GM21526 (cell line): ENCODE measurements at regions not wholly inside any gene's neighbourhood (a gene's known extent, or its start where the extent isn't known, plus 50 kb on each side); places are given as distances from the start of the nearest gene placed in this dataset.
A peak's percentile ranks its signal among the peaks of the same experiment; 100 is the strongest.

Source experiments
- ATAC-seq: cut with Tn5 transposase; IDR thresholded peaks from one replicate; pipeline ENCODE4 v1.9.1; 2021; ENCODE audit warnings: moderate library complexity; ENCODE audit not compliant: unreplicated experiment, low FRiP score

- ATAC-seq, result no peak
These were observed 318.6 kb downstream of the ZSWIM6 start for GRCh38 chr5:61650661-61651060.

GRCh38 chr5:61651195-61651594 lies 319.1 kb downstream of the ZSWIM6 start:
- no peak for ATAC-seq

GRCh38 chr5:61652916-61653315 lies 320.9 kb downstream of the ZSWIM6 start:
- no peak for ATAC-seq

GRCh38 chr5:61653807-61654580 lies 321.9 kb downstream of the ZSWIM6 start:
- ATAC-seq, result no peak

GRCh38 chr5:61654876-61655275 lies 322.8 kb downstream of the ZSWIM6 start:
- ATAC-seq, result no peak

GRCh38 chr5:61657010-61657409 lies 325.0 kb downstream of the ZSWIM6 start:
- ATAC-seq, result no peak

- ATAC-seq, result no peak
These were observed 325.6 kb downstream of the ZSWIM6 start for GRCh38 chr5:61657686-61658085.

- peak; percentile 78 for ATAC-seq
These were observed 326.5 kb downstream of the ZSWIM6 start for GRCh38 chr5:61658592-61659008.

- no peak for ATAC-seq
These were observed 327.2 kb downstream of the ZSWIM6 start for GRCh38 chr5:61659221-61659696.

- no peak for ATAC-seq
These were observed 330.6 kb downstream of the ZSWIM6 start for GRCh38 chr5:61662670-61663069.

GRCh38 chr5:61666064-61666621 lies 334.1 kb downstream of the ZSWIM6 start:
- no peak for ATAC-seq

- ATAC-seq, result no peak
These were observed 335.6 kb downstream of the ZSWIM6 start for GRCh38 chr5:61667525-61668218.

- ATAC-seq, result no peak
These were observed 337.5 kb downstream of the ZSWIM6 start for GRCh38 chr5:61669531-61669930.

- ATAC-seq, result no peak
These were observed 338.9 kb downstream of the ZSWIM6 start for GRCh38 chr5:61670941-61671340.

GRCh38 chr5:61673007-61673735 lies 341.1 kb downstream of the ZSWIM6 start:
- no peak for ATAC-seq

GRCh38 chr5:61674378-61674777 lies 342.3 kb downstream of the ZSWIM6 start:
- no peak for ATAC-seq

- no peak for ATAC-seq
These were observed 343.1 kb downstream of the ZSWIM6 start for GRCh38 chr5:61675015-61675692.

GRCh38 chr5:61677220-61677619 lies 345.2 kb downstream of the ZSWIM6 start:
- ATAC-seq, result no peak

- ATAC-seq, result no peak
These were observed 346.9 kb downstream of the ZSWIM6 start for GRCh38 chr5:61678966-61679365.

GRCh38 chr5:61679562-61679961 lies 347.5 kb downstream of the ZSWIM6 start:
- ATAC-seq, result no peak
